ENCODE measurements at regions not wholly inside any gene's neighbourhood (a gene's known extent, or its start where the extent isn't known, plus 50 kb on each side); places are given as distances from the start of the nearest gene placed in this dataset.
"Not testable (repeated sequence)": the region's sequence is repeated elsewhere in the genome, so short reads cannot be mapped to it uniquely, and the experiment has no call there.

DNA sequence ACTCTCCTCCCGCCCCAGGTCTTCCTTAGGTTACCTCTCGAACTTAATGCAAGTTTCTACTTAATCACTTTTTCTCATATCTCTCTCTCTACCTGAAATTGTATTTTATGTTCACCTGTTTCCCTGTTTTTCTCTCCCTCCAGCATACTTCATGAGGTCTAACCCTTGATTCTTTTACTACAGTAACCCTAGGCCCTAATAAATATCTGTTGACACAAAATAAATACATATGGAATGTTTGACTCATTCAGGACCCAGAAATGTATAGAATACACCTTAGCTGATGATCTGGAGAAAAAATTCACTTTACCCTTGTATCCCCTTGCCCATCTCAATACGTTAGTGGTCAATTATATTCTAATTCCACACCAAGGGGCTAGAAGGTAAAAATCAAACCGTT lies 250.9 kb upstream of the PTGER4 start:
- no peak for DNase-seq (ENCODE audit: low read depth in 2 of 2)
- no peaks in the 10 kb centered on the region for H3K9me3 ChIP-seq (ENCODE audit: control insufficient read depth, insufficient read depth, low read depth, low read length)
- H3K4me2 ChIP-seq (ENCODE audit: extremely low read depth, insufficient read depth, low read length), result no peak overlapping the region
- H3K9ac ChIP-seq (ENCODE audit: insufficient read depth, low read length), result no peak overlapping the region
- H3K4me3 ChIP-seq (replicated peaks in 1 of 4; ENCODE audit: control extremely low read depth in 1 of 4, insufficient read depth in 1 of 4, low read depth in 3 of 4, low read length in 4 of 4), result no peak overlapping the region
- H3K4me1 ChIP-seq (ENCODE audit: control insufficient read depth, extremely low read depth, insufficient read depth, low read length), result no peaks in the 10 kb centered on the region
- H3K36me3 ChIP-seq (ENCODE audit: control insufficient read depth, insufficient read depth, low read length), result no peaks in the 10 kb centered on the region
- TF ChIP-seq EZH2 (IDR thresholded peaks at IDR 0.05; ENCODE audit: low read length, missing control alignments), result no peak
- TF ChIP-seq CTCF (conservative IDR thresholded peaks at IDR 0.05 in 1 of 2, IDR thresholded peaks at IDR 0.05 in 1 of 2; ENCODE audit: low read depth in 1 of 2, low read length in 2 of 2), result no peak
- H3K27ac ChIP-seq (ENCODE audit: insufficient read depth, low read length), result no peak overlapping the region
- H2AFZ ChIP-seq (ENCODE audit: low read length), result no peak overlapping the region
- no peaks in the 10 kb centered on the region for H3K27me3 ChIP-seq (ENCODE audit: control insufficient read depth, insufficient read depth, low read length)
- no peaks in the 10 kb centered on the region for H4K20me1 ChIP-seq (ENCODE audit: control insufficient read depth, extremely low read depth, insufficient read depth, low read length)
- H3K79me2 ChIP-seq (ENCODE audit: control insufficient read depth, insufficient read depth, low read length), result no peaks in the 10 kb centered on the region

DNA sequence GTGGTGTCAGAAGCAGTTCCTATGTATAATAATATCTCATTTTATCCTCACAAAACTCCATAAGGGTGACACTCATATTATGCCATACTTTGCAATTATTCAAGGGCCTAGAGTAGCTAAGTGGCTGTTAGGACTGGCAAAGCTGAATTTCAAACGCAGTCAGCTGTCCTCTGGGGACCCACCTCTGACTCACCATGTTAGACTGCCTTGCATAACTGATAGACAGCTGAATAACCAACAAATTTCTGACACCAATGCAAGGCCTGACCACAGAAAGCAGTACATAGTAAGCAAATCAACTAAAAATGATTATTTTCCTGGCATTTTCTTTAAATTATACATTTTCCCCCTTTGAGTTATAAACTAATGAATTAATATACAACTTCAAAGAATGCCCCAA lies 251.6 kb upstream of the PTGER4 start:
- peak; percentile 34 to 83 for DNase-seq (ENCODE audit: low read depth in 2 of 2)

GRCh38 chr5:40417046-40417810 lies 262.5 kb upstream of the PTGER4 start:
- not testable (repeated sequence) for DNase-seq (ENCODE audit: low read depth in 2 of 2); H3K9me3 ChIP-seq (ENCODE audit: control insufficient read depth, insufficient read depth, low read depth, low read length); H3K4me2 ChIP-seq (ENCODE audit: extremely low read depth, insufficient read depth, low read length); H3K36me3 ChIP-seq (ENCODE audit: control insufficient read depth, insufficient read depth, low read length); H3K27ac ChIP-seq (ENCODE audit: insufficient read depth, low read length); H4K20me1 ChIP-seq (ENCODE audit: control insufficient read depth, extremely low read depth, insufficient read depth, low read length); H3K4me3 ChIP-seq (replicated peaks in 1 of 4; ENCODE audit: control extremely low read depth in 1 of 4, insufficient read depth in 1 of 4, low read depth in 3 of 4, low read length in 4 of 4); H3K4me1 ChIP-seq (ENCODE audit: control insufficient read depth, extremely low read depth, insufficient read depth, low read length); H3K79me2 ChIP-seq (ENCODE audit: control insufficient read depth, insufficient read depth, low read length); H3K27me3 ChIP-seq (ENCODE audit: control insufficient read depth, insufficient read depth, low read length); H3K9ac ChIP-seq (ENCODE audit: insufficient read depth, low read length); H2AFZ ChIP-seq (ENCODE audit: low read length)

More for the DNA sequence above, 251.6 kb upstream of the PTGER4 start:
- Histone ChIP-seq H3K4me3 (replicated peaks in 1 of 4; ENCODE audit: control extremely low read depth in 1 of 4, insufficient read depth in 1 of 4, low read depth in 3 of 4, low read length in 4 of 4) (no peak overlapping the region), H3K27me3 (ENCODE audit: control insufficient read depth, insufficient read depth, low read length) (no peaks in the 10 kb centered on the region), H3K79me2 (ENCODE audit: control insufficient read depth, insufficient read depth, low read length) (no peaks in the 10 kb centered on the region), H3K9ac (ENCODE audit: insufficient read depth, low read length) (no peak overlapping the region), H3K4me1 (ENCODE audit: control insufficient read depth, extremely low read depth, insufficient read depth, low read length) (no peaks in the 10 kb centered on the region), H3K9me3 (ENCODE audit: control insufficient read depth, insufficient read depth, low read depth, low read length) (no peaks in the 10 kb centered on the region), H2AFZ (ENCODE audit: low read length) (no peak overlapping the region), H3K27ac (ENCODE audit: insufficient read depth, low read length) (no peak overlapping the region), H3K4me2 (ENCODE audit: extremely low read depth, insufficient read depth, low read length) (no peak overlapping the region), H3K36me3 (ENCODE audit: control insufficient read depth, insufficient read depth, low read length) (no peaks in the 10 kb centered on the region), H4K20me1 (ENCODE audit: control insufficient read depth, extremely low read depth, insufficient read depth, low read length) (no peaks in the 10 kb centered on the region)
- TF ChIP-seq CTCF (conservative IDR thresholded peaks at IDR 0.05 in 1 of 2, IDR thresholded peaks at IDR 0.05 in 1 of 2; ENCODE audit: low read depth in 1 of 2, low read length in 2 of 2) (no peak), EZH2 (IDR thresholded peaks at IDR 0.05; ENCODE audit: low read length, missing control alignments) (no peak)

All from fibroblast of lung (primary cell).